SK-N-SH (cell line): ENCODE measurements at regions not wholly inside any gene's neighbourhood (a gene's known extent, or its start where the extent isn't known, plus 50 kb on each side); places are given as distances from the start of the nearest gene placed in this dataset.

Source experiments
- CTCF ChIA-PET: fragments of 300-600, 350-600 bp; formaldehyde crosslinking; extraction: SDS; loops from one replicate; lab custom pipeline; 2021; lab: Yijun Ruan, JAX
- POLR2A ChIA-PET: fragments of 350-600 bp; sonication (Branson Sonifier 250); formaldehyde crosslinking; extraction: SDS; loops from one replicate; lab custom pipeline; 2020; ENCODE audit warnings: antibody characterized with exemption, inconsistent platforms; lab: Yijun Ruan, JAX
- DNase-seq: peaks from one replicate; pipeline ENCODE4 v3.0.0; 2012
- H2AFZ ChIP-seq: fragments of 200-600 bp; sonication (generic); 2 replicates; pipeline ENCODE4 v1.8.1; 2016; ENCODE audit warnings: antibody characterized with exemption, mild to moderate bottlenecking, low read depth
- H3F3A ChIP-seq: fragments of 200-600 bp; sonication (generic); replicated peaks from 2 replicates; pipeline ENCODE3; 2016; ENCODE audit warnings: antibody characterized with exemption, mild to moderate bottlenecking; ENCODE audit not compliant: insufficient read depth
- H3K27ac ChIP-seq, 2 experiments: fragments of 200-500 bp in 1 of 2; fragments of 200-600 bp in 1 of 2; sonication (Bioruptor generic) in 1 of 2; sonication (generic), shearing (Covaris generic) in 1 of 2; 2 replicates each; pipeline versions ENCODE4 v1.5.1 to v1.6.1; 2014 to 2016; ENCODE audit warnings: low read depth in 2 of 2, inconsistent platforms in 1 of 2, low read length in 1 of 2, mild to moderate bottlenecking in 1 of 2, mixed read lengths in 1 of 2
- H3K27me3 ChIP-seq: fragments of 200-600 bp; sonication (generic), shearing (Covaris generic); 2 replicates; pipeline ENCODE4 v1.6.1; 2016; ENCODE audit warnings: mixed run types; ENCODE audit not compliant: insufficient read depth
- H3K36me3 ChIP-seq, 2 experiments: fragments of 200-500 bp in 1 of 2; fragments of 200-600 bp in 1 of 2; sonication (Bioruptor generic) in 1 of 2; sonication (generic) in 1 of 2; replicated peaks in 1 of 2; 2 replicates each; pipeline versions ENCODE3 to v1.5.1; 2014 to 2016; ENCODE audit warnings: low read length in 1 of 2, mild to moderate bottlenecking in 1 of 2; ENCODE audit not compliant: insufficient read depth in 2 of 2, control insufficient read depth in 1 of 2
- H3K4me1 ChIP-seq, 2 experiments: fragments of 200-500 bp in 1 of 2; fragments of 200-600 bp in 1 of 2; sonication (Bioruptor generic) in 1 of 2; sonication (generic), shearing (Covaris generic) in 1 of 2; 2 replicates each; pipeline versions ENCODE4 v1.5.1 to v1.6.1; 2014 to 2016; ENCODE audit warnings: low read depth in 1 of 2, low read length in 1 of 2, mixed run types in 1 of 2; ENCODE audit not compliant: insufficient read depth in 2 of 2, control insufficient read depth in 1 of 2
- H3K4me2 ChIP-seq: fragments of 200-600 bp; sonication (generic), shearing (Covaris generic); 2 replicates; pipeline ENCODE4 v1.6.1; 2017; ENCODE audit warnings: mixed run types
- H3K4me3 ChIP-seq, 2 experiments: fragments of 200-500 bp in 1 of 2; fragments of 200-600 bp in 1 of 2; sonication (Bioruptor generic) in 1 of 2; sonication (generic), shearing (Covaris generic) in 1 of 2; 2 replicates each; pipeline versions ENCODE4 v1.5.1 to v1.8.1; 2014 to 2016; ENCODE audit warnings: low read depth in 2 of 2, inconsistent platforms in 1 of 2, low read length in 1 of 2, mild to moderate bottlenecking in 1 of 2, mixed read lengths in 1 of 2, moderate library complexity in 1 of 2
- H3K79me2 ChIP-seq: fragments of 200-600 bp; sonication (generic); 2 replicates; pipeline ENCODE4 v1.8.1; 2017; ENCODE audit warnings: mild to moderate bottlenecking; ENCODE audit not compliant: insufficient read depth
- H3K9ac ChIP-seq: fragments of 200-600 bp; sonication (generic); 2 replicates; pipeline ENCODE4 v1.6.1; 2017; ENCODE audit warnings: mixed run types
- H3K9me2 ChIP-seq: fragments of 200-600 bp; sonication (generic); 2 replicates; pipeline ENCODE4 v1.6.1; 2017; ENCODE audit warnings: mixed run types
- H3K9me3 ChIP-seq: fragments of 200-600 bp; sonication (generic); 2 replicates; pipeline ENCODE4 v1.6.1; 2017; ENCODE audit warnings: mixed run types, mild to moderate bottlenecking, moderate library complexity
- H4K20me1 ChIP-seq: fragments of 200-600 bp; sonication (generic); 2 replicates; pipeline ENCODE4 v1.6.1; 2017; ENCODE audit warnings: mild to moderate bottlenecking, mixed run types; ENCODE audit not compliant: insufficient read depth
- ELF1 ChIP-seq: IDR thresholded peaks from 2 replicates; pipeline ENCODE4 v1.4.0; 2012
- GABPA ChIP-seq: IDR thresholded peaks from 2 replicates; pipeline ENCODE4 v1.4.0; 2012; ENCODE audit warnings: low read depth, mild to moderate bottlenecking
- GATA2 ChIP-seq: sonication (generic); formaldehyde crosslinking; IDR thresholded peaks from 2 replicates; pipeline ENCODE4 v1.5.0; 2020; ENCODE audit warnings: mild to moderate bottlenecking, missing genetic modification reagents
- JUND ChIP-seq: IDR thresholded peaks from 2 replicates; pipeline ENCODE4 v1.4.0; 2012
- NFIC ChIP-seq: IDR thresholded peaks from 2 replicates; pipeline ENCODE4 v1.4.0; 2012; ENCODE audit warnings: borderline replicate concordance
- NRF1 ChIP-seq: IDR thresholded peaks from 2 replicates; pipeline ENCODE4 v1.6.1; 2012; ENCODE audit warnings: low read depth, mild to moderate bottlenecking, low read length
- POLR2AphosphoS5 ChIP-seq: IDR thresholded peaks from 2 replicates; pipeline ENCODE4 v1.6.1; 2012; ENCODE audit warnings: low read depth, low read length
- RFX5 ChIP-seq: IDR thresholded peaks from 2 replicates; pipeline ENCODE4 v1.6.1; 2012; ENCODE audit warnings: mild to moderate bottlenecking, improper control_type of control experiment, low read length
- SIN3A ChIP-seq: IDR thresholded peaks from 2 replicates; pipeline ENCODE4 v1.6.1; 2012; ENCODE audit warnings: low read depth, mild to moderate bottlenecking, low read length, moderate library complexity, borderline replicate concordance
- TAF1 ChIP-seq: IDR thresholded peaks from 2 replicates; pipeline ENCODE4 v1.6.1; 2012; ENCODE audit warnings: low read depth, mild to moderate bottlenecking, low read length, moderate library complexity, borderline replicate concordance
- YY1 ChIP-seq: IDR thresholded peaks from 2 replicates; pipeline ENCODE4 v1.4.0; 2012; ENCODE audit warnings: low read depth, mild to moderate bottlenecking
- WGBS: methylation state at CpG from one replicate; pipeline ENCODE4 v1.1.6; 2017; ENCODE audit warnings: low lambda C conversion rate; 5-methylcytosine and 5-hydroxymethylcytosine counted together
- TF ChIP-seq, protein P1 (sequence below): IDR thresholded peaks from 2 replicates; pipeline ENCODE4 v1.6.1; 2012; ENCODE audit warnings: mild to moderate bottlenecking, low read depth, low read length, moderate library complexity
- TF ChIP-seq, protein P2 (sequence below): fragments of 200-600 bp; sonication (generic); IDR thresholded peaks from 2 replicates; pipeline ENCODE4 v1.6.1; 2017; ENCODE audit warnings: antibody characterized with exemption, mild to moderate bottlenecking, moderate library complexity

DNA sequence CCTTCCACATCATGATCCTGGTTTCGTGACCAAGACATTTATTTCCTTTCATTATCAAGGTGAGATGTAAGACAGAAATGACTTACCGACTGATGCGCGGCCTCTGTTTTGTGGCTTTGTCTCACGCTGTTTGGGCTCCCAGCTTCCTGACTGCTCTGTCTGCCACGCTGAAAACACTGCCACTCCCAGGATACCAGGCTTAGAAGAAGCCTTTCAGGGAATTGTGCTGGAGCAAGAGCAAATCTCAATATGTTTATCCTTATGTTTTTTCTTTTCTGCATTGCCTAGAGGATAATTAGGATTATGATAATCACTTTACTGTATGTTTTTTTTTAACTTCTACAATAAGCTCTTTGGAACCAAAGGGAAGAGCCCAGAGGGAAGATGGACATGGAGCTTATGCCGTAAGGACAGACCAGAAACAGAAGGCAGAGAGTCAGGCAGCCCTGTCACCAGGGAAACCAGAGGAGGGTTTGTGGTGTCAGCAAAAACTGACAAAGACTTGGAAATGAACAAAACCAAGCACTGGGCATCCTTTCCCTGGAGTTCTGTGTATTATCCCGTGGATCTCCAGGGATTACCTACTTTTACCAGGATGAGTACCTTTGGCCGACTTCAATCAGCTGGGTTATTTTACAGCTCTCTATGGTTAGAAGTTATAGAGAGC is 68.2 kb upstream of the ISX start:
- ChIA-PET CTCF (interaction anchor here (1.8 kb wide), 1 partner anchor 26 kb away, joined by 5 read pairs; no protein-coding TSS in a partner anchor), POLR2A (no interaction called here)
- Histone ChIP-seq H3K4me2 (no peak overlapping the region), H3K27me3 (no peaks in the 10 kb centered on the region), H3K36me3 (no peaks in the 10 kb centered on the region), H3F3A (no peaks in the 10 kb centered on the region), H3K4me3 (no peak overlapping the region), H2AFZ (no peak overlapping the region), H3K9me2 (no peaks in the 10 kb centered on the region), H3K79me2 (no peaks in the 10 kb centered on the region), H3K9ac (no peak overlapping the region), H4K20me1 (no peaks in the 10 kb centered on the region), H3K4me1 (no peaks in the 10 kb centered on the region), H3K9me3 (no peaks in the 10 kb centered on the region), H3K27ac (no peak overlapping the region)
- WGBS, result 18% methylated on average over 8 of the region's 9 CpGs
- no peak for DNase-seq
- TF ChIP-seq NRF1 (no peak), RFX5 (no peak), SIN3A (no peak), GATA2 (no peak), YY1 (no peak), JUND (no peak), GABPA (no peak), ELF1 (no peak)
- TF ChIP-seq, protein P1, sequence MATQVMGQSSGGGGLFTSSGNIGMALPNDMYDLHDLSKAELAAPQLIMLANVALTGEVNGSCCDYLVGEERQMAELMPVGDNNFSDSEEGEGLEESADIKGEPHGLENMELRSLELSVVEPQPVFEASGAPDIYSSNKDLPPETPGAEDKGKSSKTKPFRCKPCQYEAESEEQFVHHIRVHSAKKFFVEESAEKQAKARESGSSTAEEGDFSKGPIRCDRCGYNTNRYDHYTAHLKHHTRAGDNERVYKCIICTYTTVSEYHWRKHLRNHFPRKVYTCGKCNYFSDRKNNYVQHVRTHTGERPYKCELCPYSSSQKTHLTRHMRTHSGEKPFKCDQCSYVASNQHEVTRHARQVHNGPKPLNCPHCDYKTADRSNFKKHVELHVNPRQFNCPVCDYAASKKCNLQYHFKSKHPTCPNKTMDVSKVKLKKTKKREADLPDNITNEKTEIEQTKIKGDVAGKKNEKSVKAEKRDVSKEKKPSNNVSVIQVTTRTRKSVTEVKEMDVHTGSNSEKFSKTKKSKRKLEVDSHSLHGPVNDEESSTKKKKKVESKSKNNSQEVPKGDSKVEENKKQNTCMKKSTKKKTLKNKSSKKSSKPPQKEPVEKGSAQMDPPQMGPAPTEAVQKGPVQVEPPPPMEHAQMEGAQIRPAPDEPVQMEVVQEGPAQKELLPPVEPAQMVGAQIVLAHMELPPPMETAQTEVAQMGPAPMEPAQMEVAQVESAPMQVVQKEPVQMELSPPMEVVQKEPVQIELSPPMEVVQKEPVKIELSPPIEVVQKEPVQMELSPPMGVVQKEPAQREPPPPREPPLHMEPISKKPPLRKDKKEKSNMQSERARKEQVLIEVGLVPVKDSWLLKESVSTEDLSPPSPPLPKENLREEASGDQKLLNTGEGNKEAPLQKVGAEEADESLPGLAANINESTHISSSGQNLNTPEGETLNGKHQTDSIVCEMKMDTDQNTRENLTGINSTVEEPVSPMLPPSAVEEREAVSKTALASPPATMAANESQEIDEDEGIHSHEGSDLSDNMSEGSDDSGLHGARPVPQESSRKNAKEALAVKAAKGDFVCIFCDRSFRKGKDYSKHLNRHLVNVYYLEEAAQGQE, result no peak
- TF ChIP-seq, protein P2, sequence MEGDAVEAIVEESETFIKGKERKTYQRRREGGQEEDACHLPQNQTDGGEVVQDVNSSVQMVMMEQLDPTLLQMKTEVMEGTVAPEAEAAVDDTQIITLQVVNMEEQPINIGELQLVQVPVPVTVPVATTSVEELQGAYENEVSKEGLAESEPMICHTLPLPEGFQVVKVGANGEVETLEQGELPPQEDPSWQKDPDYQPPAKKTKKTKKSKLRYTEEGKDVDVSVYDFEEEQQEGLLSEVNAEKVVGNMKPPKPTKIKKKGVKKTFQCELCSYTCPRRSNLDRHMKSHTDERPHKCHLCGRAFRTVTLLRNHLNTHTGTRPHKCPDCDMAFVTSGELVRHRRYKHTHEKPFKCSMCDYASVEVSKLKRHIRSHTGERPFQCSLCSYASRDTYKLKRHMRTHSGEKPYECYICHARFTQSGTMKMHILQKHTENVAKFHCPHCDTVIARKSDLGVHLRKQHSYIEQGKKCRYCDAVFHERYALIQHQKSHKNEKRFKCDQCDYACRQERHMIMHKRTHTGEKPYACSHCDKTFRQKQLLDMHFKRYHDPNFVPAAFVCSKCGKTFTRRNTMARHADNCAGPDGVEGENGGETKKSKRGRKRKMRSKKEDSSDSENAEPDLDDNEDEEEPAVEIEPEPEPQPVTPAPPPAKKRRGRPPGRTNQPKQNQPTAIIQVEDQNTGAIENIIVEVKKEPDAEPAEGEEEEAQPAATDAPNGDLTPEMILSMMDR, result no peak

DNA sequence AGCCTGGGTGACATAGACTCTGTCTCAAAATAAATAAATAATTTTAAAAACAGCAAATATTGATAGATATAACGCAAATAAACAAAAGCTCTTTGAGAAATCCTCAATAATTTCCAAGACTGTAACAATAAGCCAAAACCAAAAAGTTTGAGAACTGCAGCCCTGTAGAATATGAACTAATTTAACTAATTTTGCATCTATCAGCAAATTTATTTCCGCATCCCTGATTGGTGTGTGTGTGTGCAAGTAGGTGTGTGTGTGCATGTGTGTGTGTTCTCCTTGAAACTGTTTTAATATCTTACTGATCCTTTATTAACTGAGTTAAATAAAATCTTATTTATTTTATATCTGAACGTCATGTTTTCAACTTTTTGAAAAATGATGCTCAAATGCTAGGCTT is 67.0 kb upstream of the ISX start:
- ChIA-PET CTCF (no interaction called here), POLR2A (no interaction called here)
- no peak overlapping the region for H2AFZ ChIP-seq
- no peaks in the 10 kb centered on the region for H3K36me3 ChIP-seq
- no peak for DNase-seq
- H3K9ac ChIP-seq, result no peak overlapping the region
- H3K4me2 ChIP-seq, result no peak overlapping the region
- H3K27me3 ChIP-seq, result no peaks in the 10 kb centered on the region
- H3K9me2 ChIP-seq, result no peaks in the 10 kb centered on the region
- no peak overlapping the region for H3K27ac ChIP-seq
- H4K20me1 ChIP-seq, result no peaks in the 10 kb centered on the region
- no peaks in the 10 kb centered on the region for H3K4me1 ChIP-seq
- H3K4me3 ChIP-seq, result no peak overlapping the region
- WGBS, result 3% methylated on average over 3 of the region's 3 CpGs
- H3K9me3 ChIP-seq, result no peaks in the 10 kb centered on the region
- H3K79me2 ChIP-seq, result no peaks in the 10 kb centered on the region
- H3F3A ChIP-seq, result no peaks in the 10 kb centered on the region
- TF ChIP-seq NFIC, result no peak
- no peak for TF ChIP-seq ELF1
- no peak for TF ChIP-seq NRF1
- TF ChIP-seq POLR2AphosphoS5, result no peak
- no peak for TF ChIP-seq TAF1
